Left lobe of liver (tissue), 2 donors: ENCODE measurements at regions not wholly inside any gene's neighbourhood (a gene's known extent, or its start where the extent isn't known, plus 50 kb on each side); places are given as distances from the start of the nearest gene placed in this dataset.

ENCODE experiments used
- ATAC-seq: fragments of 200-7000 bp; cut with Tn5 transposase; one replicate; pipeline ENCODE4 v1.9.1; 2020; ENCODE audit warnings: mild to moderate bottlenecking, moderate library complexity
- DNase-seq: peaks from one replicate; pipeline ENCODE4 v3.0.0-alpha.2; 2020; ENCODE audit warnings: low spot score
- donor health status: DM: no; HTN: no; CAD: no; lungs with moderate emphysema.
- donor health status: DM: no; HTN: yes; CAD: no.

GRCh38 chr5:71939452-71940230 lies 167.6 kb upstream of the MAP1B start:
- DNase-seq (no peak), ATAC-seq (no peak)

- no peak for DNase-seq
- ATAC-seq, result no peak
These were observed 163.4 kb upstream of the MAP1B start for GRCh38 chr5:71943874-71944273.

GRCh38 chr5:71945436-71945835 lies 161.8 kb upstream of the MAP1B start:
- DNase-seq (no peak), ATAC-seq (no peak)

GRCh38 chr5:71946343-71947030 lies 160.8 kb upstream of the MAP1B start:
- DNase-seq (no peak), ATAC-seq (no peak)

- ATAC-seq, result no peak
- DNase-seq, result no peak
These were observed 159.1 kb upstream of the MAP1B start for GRCh38 chr5:71948206-71948605.

GRCh38 chr5:71949772-71950171 lies 157.5 kb upstream of the MAP1B start:
- DNase-seq (no peak), ATAC-seq (no peak)

- DNase-seq, result no peak
- ATAC-seq, result no peak
These were observed 153.4 kb upstream of the MAP1B start for GRCh38 chr5:71953866-71954265.

- DNase-seq (no peak), ATAC-seq (no peak)
These were observed 152.9 kb upstream of the MAP1B start for GRCh38 chr5:71954329-71954728.

GRCh38 chr5:71955723-71956122 lies 151.6 kb upstream of the MAP1B start:
- DNase-seq, result no peak
- no peak for ATAC-seq

GRCh38 chr5:71957292-71957898 lies 149.9 kb upstream of the MAP1B start:
- ATAC-seq, result no peak
- DNase-seq, result no peak

- ATAC-seq, result no peak
These were observed 147.1 kb upstream of the MAP1B start for GRCh38 chr5:71960195-71960594.

GRCh38 chr5:71961786-71962185 lies 145.5 kb upstream of the MAP1B start:
- DNase-seq (no peak), ATAC-seq (no peak)

More at GRCh38 chr5:71960195-71960594, 147.1 kb upstream of the MAP1B start:
- DNase-seq, result no peak

- no peak for DNase-seq
- no peak for ATAC-seq
These were observed 137.8 kb upstream of the MAP1B start for GRCh38 chr5:71969460-71969859.

GRCh38 chr5:71971862-71972261 lies 135.4 kb upstream of the MAP1B start:
- DNase-seq (no peak), ATAC-seq (no peak)

GRCh38 chr5:71972777-71973473 lies 134.3 kb upstream of the MAP1B start:
- no peak for DNase-seq
- peak; percentile 48 for ATAC-seq

- DNase-seq (no peak), ATAC-seq (no peak)
These were observed 133.7 kb upstream of the MAP1B start for GRCh38 chr5:71973563-71973962.

- DNase-seq (no peak), ATAC-seq (peak; percentile 27)
These were observed 133.1 kb upstream of the MAP1B start for GRCh38 chr5:71974165-71974564.

GRCh38 chr5:71974622-71975021 lies 132.7 kb upstream of the MAP1B start:
- ATAC-seq (no peak), DNase-seq (no peak)

GRCh38 chr5:71976449-71976848 lies 130.8 kb upstream of the MAP1B start:
- no peak for ATAC-seq

GRCh38 chr5:71977311-71977710 lies 130.0 kb upstream of the MAP1B start:
- DNase-seq (no peak), ATAC-seq (no peak)

More at GRCh38 chr5:71976449-71976848, 130.8 kb upstream of the MAP1B start:
- DNase-seq, result no peak

- no peak for DNase-seq
- ATAC-seq, result no peak
These were observed 129.1 kb upstream of the MAP1B start for GRCh38 chr5:71978216-71978615.
